ENCODE measurements at regions not wholly inside any gene's neighbourhood (a gene's known extent, or its start where the extent isn't known, plus 50 kb on each side); places are given as distances from the start of the nearest gene placed in this dataset.

GRCh38 chr2:128446874-128447537 is 128.3 kb upstream of the HS6ST1 start:
- H3K36me3 ChIP-seq, result no peaks in the 10 kb centered on the region
- intact Hi-C loops (cut with micrococcal nuclease), result no loop called here
- H3K9me3 ChIP-seq (replicated peaks), result no peaks in the 10 kb centered on the region
- no peak overlapping the region for H3K27ac ChIP-seq (replicated peaks)
- no peaks in the 10 kb centered on the region for H3K27me3 ChIP-seq (ENCODE audit: low read depth)
- peaks cover 28% of the 10 kb centered on the region for H3K4me1 ChIP-seq
- H3K4me3 ChIP-seq, result no peak overlapping the region
- TF ChIP-seq CTCF (IDR thresholded peaks at IDR 0.05; ENCODE audit: borderline replicate concordance), result no peak
- no peak for DNase-seq

- H3K27me3 ChIP-seq (ENCODE audit: low read depth), result peaks cover 2% of the 10 kb centered on the region
- TF ChIP-seq CTCF (IDR thresholded peaks at IDR 0.05; ENCODE audit: borderline replicate concordance), result no peak
- no peaks in the 10 kb centered on the region for H3K36me3 ChIP-seq
- H3K4me3 ChIP-seq, result no peak overlapping the region
- intact Hi-C loops (cut with micrococcal nuclease), result no loop called here
- no peaks in the 10 kb centered on the region for H3K9me3 ChIP-seq (replicated peaks)
- no peak for DNase-seq
- peaks cover 22% of the 10 kb centered on the region for H3K4me1 ChIP-seq
- no peak overlapping the region for H3K27ac ChIP-seq (replicated peaks)
These were observed 128.9 kb upstream of the HS6ST1 start for GRCh38 chr2:128447538-128447995.

GRCh38 chr2:128448331-128449225 is 129.9 kb upstream of the HS6ST1 start:
- DNase-seq, result no peak
- TF ChIP-seq CTCF (IDR thresholded peaks at IDR 0.05; ENCODE audit: borderline replicate concordance), result no peak
- no peak overlapping the region for H3K4me3 ChIP-seq
- H3K9me3 ChIP-seq (replicated peaks), result no peaks in the 10 kb centered on the region
- H3K27ac ChIP-seq (replicated peaks), result no peak overlapping the region
- H3K4me1 ChIP-seq, result peaks cover 13% of the 10 kb centered on the region
- intact Hi-C loops (cut with micrococcal nuclease), result no loop called here
- peaks cover 8% of the 10 kb centered on the region for H3K27me3 ChIP-seq (ENCODE audit: low read depth)
- H3K36me3 ChIP-seq, result no peaks in the 10 kb centered on the region

GRCh38 chr2:128449226-128450061 is 130.8 kb upstream of the HS6ST1 start:
- no peak overlapping the region for H3K27ac ChIP-seq (replicated peaks)
- no peaks in the 10 kb centered on the region for H3K9me3 ChIP-seq (replicated peaks)
- no peak overlapping the region for H3K4me3 ChIP-seq
- peaks cover 8% of the 10 kb centered on the region for H3K4me1 ChIP-seq
- peaks cover 8% of the 10 kb centered on the region for H3K27me3 ChIP-seq (ENCODE audit: low read depth)
- H3K36me3 ChIP-seq, result no peaks in the 10 kb centered on the region
- TF ChIP-seq CTCF (IDR thresholded peaks at IDR 0.05; ENCODE audit: borderline replicate concordance), result no peak
- intact Hi-C loops (cut with micrococcal nuclease), result no loop called here
- no peak for DNase-seq

Measured in left ventricle myocardium inferior (tissue), 1 donor.